ENCODE measurements at regions not wholly inside any gene's neighbourhood (a gene's known extent, or its start where the extent isn't known, plus 50 kb on each side); places are given as distances from the start of the nearest gene placed in this dataset.
A peak's percentile ranks its signal among the peaks of the same experiment; 100 is the strongest.

DNA sequence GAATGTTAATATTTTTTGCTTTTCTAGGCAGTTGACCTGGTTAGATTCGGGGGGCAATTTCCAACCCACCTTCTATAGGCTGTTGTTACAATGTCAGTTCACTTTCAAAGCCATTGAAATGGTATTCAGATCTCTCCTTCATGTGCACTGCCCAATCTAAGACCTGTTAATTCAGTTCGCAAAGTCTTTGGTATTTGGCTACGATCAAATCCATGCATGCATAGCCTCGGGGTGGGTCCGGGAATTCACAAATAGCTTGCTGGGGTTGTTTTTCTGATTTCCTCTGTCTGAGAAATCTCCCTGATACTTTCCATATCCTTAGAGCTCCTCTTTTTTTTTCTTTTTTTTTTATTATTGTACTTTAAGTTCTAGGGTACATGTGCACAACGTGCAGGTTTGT lies 252.6 kb upstream of the SPAG17 start:
- no peak overlapping the region for H3K4me3 ChIP-seq (ENCODE audit: low read length in 3 of 3)
- H3K9me3 ChIP-seq (ENCODE audit: control insufficient read depth in 2 of 3, insufficient read depth in 1 of 3, low read length in 3 of 3) = no peaks in the 10 kb centered on the region
- no peak overlapping the region for H3K27ac ChIP-seq (ENCODE audit: low read depth in 2 of 2, low read length in 2 of 2)
- TF ChIP-seq, protein P1, sequence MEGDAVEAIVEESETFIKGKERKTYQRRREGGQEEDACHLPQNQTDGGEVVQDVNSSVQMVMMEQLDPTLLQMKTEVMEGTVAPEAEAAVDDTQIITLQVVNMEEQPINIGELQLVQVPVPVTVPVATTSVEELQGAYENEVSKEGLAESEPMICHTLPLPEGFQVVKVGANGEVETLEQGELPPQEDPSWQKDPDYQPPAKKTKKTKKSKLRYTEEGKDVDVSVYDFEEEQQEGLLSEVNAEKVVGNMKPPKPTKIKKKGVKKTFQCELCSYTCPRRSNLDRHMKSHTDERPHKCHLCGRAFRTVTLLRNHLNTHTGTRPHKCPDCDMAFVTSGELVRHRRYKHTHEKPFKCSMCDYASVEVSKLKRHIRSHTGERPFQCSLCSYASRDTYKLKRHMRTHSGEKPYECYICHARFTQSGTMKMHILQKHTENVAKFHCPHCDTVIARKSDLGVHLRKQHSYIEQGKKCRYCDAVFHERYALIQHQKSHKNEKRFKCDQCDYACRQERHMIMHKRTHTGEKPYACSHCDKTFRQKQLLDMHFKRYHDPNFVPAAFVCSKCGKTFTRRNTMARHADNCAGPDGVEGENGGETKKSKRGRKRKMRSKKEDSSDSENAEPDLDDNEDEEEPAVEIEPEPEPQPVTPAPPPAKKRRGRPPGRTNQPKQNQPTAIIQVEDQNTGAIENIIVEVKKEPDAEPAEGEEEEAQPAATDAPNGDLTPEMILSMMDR (IDR thresholded peaks at IDR 0.05; ENCODE audit: borderline replicate concordance, extremely low read depth, insufficient read depth) = no peak
- no peak for DNase-seq
- no peaks in the 10 kb centered on the region for H3K4me1 ChIP-seq (ENCODE audit: control insufficient read depth in 2 of 3, insufficient read depth in 2 of 3, low read depth in 1 of 3, low read length in 3 of 3)
- intact Hi-C loops (cut with DNase I) = no loop called here
- no peaks in the 10 kb centered on the region for H3K27me3 ChIP-seq (ENCODE audit: control insufficient read depth, insufficient read depth, low read length)
- H3K9ac ChIP-seq (ENCODE audit: low read length in 3 of 3) = no peak overlapping the region
- FAIRE-seq = no peak
- no peaks in the 10 kb centered on the region for H3K36me3 ChIP-seq (ENCODE audit: control insufficient read depth in 2 of 3, insufficient read depth in 3 of 3, low read length in 3 of 3)

DNA sequence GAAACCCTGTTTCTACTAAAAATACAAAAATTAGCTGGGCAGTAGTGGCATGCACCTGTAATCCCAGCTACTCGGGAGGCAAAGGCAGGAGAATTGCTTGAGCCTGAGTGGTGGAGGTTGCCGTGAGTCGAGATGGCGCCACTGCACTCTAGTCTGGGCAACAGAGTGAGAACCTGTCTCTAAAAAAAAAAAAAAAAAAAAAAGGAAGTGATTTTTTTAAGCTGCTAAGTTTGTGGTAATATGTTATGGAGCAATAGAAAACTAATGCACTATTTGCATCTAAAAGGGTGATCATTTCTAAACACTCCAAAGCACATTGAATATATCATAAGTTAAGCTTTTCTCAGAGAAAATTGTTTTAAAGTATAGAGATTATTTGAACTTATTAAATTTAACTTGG lies 244.8 kb upstream of the SPAG17 start:
- Histone ChIP-seq H3K9me3 (ENCODE audit: control insufficient read depth in 2 of 3, insufficient read depth in 1 of 3, low read length in 3 of 3) (no peaks in the 10 kb centered on the region), H3K4me1 (ENCODE audit: control insufficient read depth in 2 of 3, insufficient read depth in 2 of 3, low read depth in 1 of 3, low read length in 3 of 3) (no peaks in the 10 kb centered on the region), H3K9ac (ENCODE audit: low read length in 3 of 3) (no peak overlapping the region), H3K27me3 (ENCODE audit: control insufficient read depth, insufficient read depth, low read length) (no peaks in the 10 kb centered on the region), H3K27ac (ENCODE audit: low read depth in 2 of 2, low read length in 2 of 2) (no peak overlapping the region), H3K36me3 (ENCODE audit: control insufficient read depth in 2 of 3, insufficient read depth in 3 of 3, low read length in 3 of 3) (no peaks in the 10 kb centered on the region), H3K4me3 (ENCODE audit: low read length in 3 of 3) (no peak overlapping the region)
- no peak for FAIRE-seq
- intact Hi-C loops (cut with DNase I) = no loop called here
- DNase-seq = no peak
- TF ChIP-seq, protein P1 (IDR thresholded peaks at IDR 0.05; ENCODE audit: borderline replicate concordance, extremely low read depth, insufficient read depth) = no peak

DNA sequence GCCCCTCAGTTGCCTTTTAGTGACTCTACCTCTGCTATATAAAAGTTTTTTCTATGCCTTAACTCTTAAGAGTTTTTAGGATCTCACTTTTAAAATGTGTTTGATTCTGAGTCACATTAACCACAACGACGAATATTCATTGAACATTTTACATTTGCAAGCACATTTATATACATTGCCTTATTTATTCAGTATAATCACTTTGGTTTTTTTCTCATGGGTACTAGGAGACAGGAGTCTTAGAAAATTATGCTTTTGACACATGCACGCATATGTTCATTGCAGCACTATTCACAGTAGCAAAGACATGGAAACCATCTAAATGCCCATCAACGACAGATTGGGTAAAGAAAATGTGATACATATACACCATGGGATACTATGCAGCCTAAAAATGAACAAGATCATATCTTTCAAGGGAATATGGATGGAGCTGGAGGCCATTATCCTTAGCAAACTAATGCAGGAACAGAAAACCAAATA lies 236.9 kb upstream of the SPAG17 start:
- intact Hi-C loops (cut with DNase I) = no loop called here
- Histone ChIP-seq H3K27ac (ENCODE audit: low read depth in 2 of 2, low read length in 2 of 2) (no peak overlapping the region), H3K27me3 (ENCODE audit: control insufficient read depth, insufficient read depth, low read length) (no peaks in the 10 kb centered on the region), H3K9ac (ENCODE audit: low read length in 3 of 3) (no peak overlapping the region), H3K36me3 (ENCODE audit: control insufficient read depth in 2 of 3, insufficient read depth in 3 of 3, low read length in 3 of 3) (no peaks in the 10 kb centered on the region), H3K4me3 (ENCODE audit: low read length in 3 of 3) (no peak overlapping the region), H3K9me3 (ENCODE audit: control insufficient read depth in 2 of 3, insufficient read depth in 1 of 3, low read length in 3 of 3) (no peaks in the 10 kb centered on the region), H3K4me1 (ENCODE audit: control insufficient read depth in 2 of 3, insufficient read depth in 2 of 3, low read depth in 1 of 3, low read length in 3 of 3) (no peaks in the 10 kb centered on the region)
- DNase-seq (no peak), FAIRE-seq (no peak)
- TF ChIP-seq, protein P1 (IDR thresholded peaks at IDR 0.05; ENCODE audit: borderline replicate concordance, extremely low read depth, insufficient read depth) = no peak

DNA sequence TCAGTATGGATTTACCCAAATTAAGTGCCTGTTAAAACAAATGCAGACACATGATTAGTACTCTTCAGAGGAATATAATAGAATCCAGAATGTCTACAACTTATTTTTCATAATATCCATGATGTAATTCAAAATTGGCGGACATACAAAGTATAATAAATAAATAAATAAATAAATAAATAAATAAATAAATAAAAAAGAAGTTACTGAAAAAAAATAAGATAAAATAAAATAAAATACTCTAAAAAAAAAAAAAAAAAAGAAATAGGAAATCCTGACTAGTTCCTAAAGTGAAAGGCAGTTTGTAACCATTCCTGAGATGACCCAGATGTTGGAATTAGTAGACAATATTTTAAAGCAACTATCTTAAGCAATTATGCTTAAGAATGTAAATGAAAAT lies 219.0 kb upstream of the SPAG17 start:
- Histone ChIP-seq H3K36me3 (ENCODE audit: control insufficient read depth in 2 of 3, insufficient read depth in 3 of 3, low read length in 3 of 3) (no peaks in the 10 kb centered on the region), H3K9me3 (ENCODE audit: control insufficient read depth in 2 of 3, insufficient read depth in 1 of 3, low read length in 3 of 3) (peaks cover 0 to 8% (median 0%) of the 10 kb centered on the region in 3 donors), H3K27me3 (ENCODE audit: control insufficient read depth, insufficient read depth, low read length) (no peaks in the 10 kb centered on the region), H3K9ac (ENCODE audit: low read length in 3 of 3) (no peak overlapping the region), H3K27ac (ENCODE audit: low read depth in 2 of 2, low read length in 2 of 2) (no peak overlapping the region), H3K4me3 (ENCODE audit: low read length in 3 of 3) (no peak overlapping the region), H3K4me1 (ENCODE audit: control insufficient read depth in 2 of 3, insufficient read depth in 2 of 3, low read depth in 1 of 3, low read length in 3 of 3) (no peaks in the 10 kb centered on the region)
- FAIRE-seq (peak; percentile 83), DNase-seq (no peak)
- TF ChIP-seq, protein P1 (IDR thresholded peaks at IDR 0.05; ENCODE audit: borderline replicate concordance, extremely low read depth, insufficient read depth) = no peak
- intact Hi-C loops (cut with DNase I) = no loop called here

Data from kidney (tissue), 13 donors.